Sigmoid colon (tissue), 6 donors: ENCODE measurements at regions not wholly inside any gene's neighbourhood (a gene's known extent, or its start where the extent isn't known, plus 50 kb on each side); places are given as distances from the start of the nearest gene placed in this dataset.

Experiments used
- DNase-seq: peaks from one replicate; pipeline ENCODE4 v3.0.0-alpha.2; 2019
- H3K27ac ChIP-seq, 4 donors: fragments of 200-600 bp; sonication (generic); one replicate each; pipeline ENCODE4 v1.5.1; 2016 to 2019; ENCODE audit warnings: mild to moderate bottlenecking in 1 of 4
- H3K27me3 ChIP-seq, 3 donors: fragments of 200-600 bp; sonication (generic); one replicate each; pipeline ENCODE4 v1.5.1; 2019; ENCODE audit warnings: mild to moderate bottlenecking in 1 of 3
- H3K36me3 ChIP-seq, 4 donors: fragments of 200-600 bp; sonication (generic); one replicate each; pipeline ENCODE4 v1.5.1; 2016 to 2019
- H3K4me1 ChIP-seq, 4 donors: fragments of 200-600 bp; sonication (generic); one replicate each; pipeline ENCODE4 v1.5.1; 2017 to 2019
- H3K4me3 ChIP-seq, 4 donors: fragments of 200-600 bp; sonication (generic); one replicate each; pipeline ENCODE4 v1.5.1; 2017 to 2019; ENCODE audit warnings: mild to moderate bottlenecking in 2 of 4, moderate library complexity in 1 of 4
- H3K9me3 ChIP-seq, 4 donors: fragments of 200-600 bp in 3 of 4; sonication (generic) in 3 of 4; one replicate each; pipeline versions ENCODE4 v1.5.1 to v1.6.1; 2013 to 2019
- EP300 ChIP-seq, 4 donors: sonication (generic); formaldehyde crosslinking; IDR thresholded peaks; one replicate each; pipeline ENCODE4 v1.6.1; 2017; ENCODE audit warnings: antibody characterized with exemption in 4 of 4
- POLR2A ChIP-seq, 2 donors: fragments of 450-650 bp; IDR thresholded peaks; one replicate each; pipeline ENCODE4 v1.6.1; 2016; ENCODE audit warnings: antibody characterized with exemption in 2 of 2, mild to moderate bottlenecking in 2 of 2, moderate library complexity in 2 of 2
- POLR2AphosphoS5 ChIP-seq, 4 donors: sonication (generic); formaldehyde crosslinking; IDR thresholded peaks; one replicate each; pipeline ENCODE4 v1.6.1; 2017; ENCODE audit warnings: antibody characterized with exemption in 4 of 4
- WGBS, 2 donors: extraction: QIAGEN DNeasy Blood & Tissue Kit; methylation state at CpG; one replicate each; pipeline ENCODE4 v1.1.7; 2013; 5-methylcytosine and 5-hydroxymethylcytosine counted together
- intact Hi-C: fragments of 100-400 bp; cut with DNase I; formaldehyde crosslinking; loops from one replicate; pipeline ENCODE4 v1.15.1; 2023
- TF ChIP-seq, protein P1 (sequence below), 4 experiments: fragments of 450-650 bp in 3 of 4; fragments of 200-600 bp in 1 of 4; IDR thresholded peaks; one replicate each; pipeline ENCODE4 v1.5.1; 2016 to 2019; ENCODE audit warnings: antibody characterized with exemption in 4 of 4, mild to moderate bottlenecking in 3 of 4, moderate library complexity in 2 of 4
- donor health status: healthy with polysubstance abuse.
- donor health status: healthy.

- WGBS, 2 donors = 30 to 63% methylated on average over 9 of the region's 9 CpGs
- H3K27me3 ChIP-seq = no peaks in the 10 kb centered on the region
- TF ChIP-seq, protein P1, sequence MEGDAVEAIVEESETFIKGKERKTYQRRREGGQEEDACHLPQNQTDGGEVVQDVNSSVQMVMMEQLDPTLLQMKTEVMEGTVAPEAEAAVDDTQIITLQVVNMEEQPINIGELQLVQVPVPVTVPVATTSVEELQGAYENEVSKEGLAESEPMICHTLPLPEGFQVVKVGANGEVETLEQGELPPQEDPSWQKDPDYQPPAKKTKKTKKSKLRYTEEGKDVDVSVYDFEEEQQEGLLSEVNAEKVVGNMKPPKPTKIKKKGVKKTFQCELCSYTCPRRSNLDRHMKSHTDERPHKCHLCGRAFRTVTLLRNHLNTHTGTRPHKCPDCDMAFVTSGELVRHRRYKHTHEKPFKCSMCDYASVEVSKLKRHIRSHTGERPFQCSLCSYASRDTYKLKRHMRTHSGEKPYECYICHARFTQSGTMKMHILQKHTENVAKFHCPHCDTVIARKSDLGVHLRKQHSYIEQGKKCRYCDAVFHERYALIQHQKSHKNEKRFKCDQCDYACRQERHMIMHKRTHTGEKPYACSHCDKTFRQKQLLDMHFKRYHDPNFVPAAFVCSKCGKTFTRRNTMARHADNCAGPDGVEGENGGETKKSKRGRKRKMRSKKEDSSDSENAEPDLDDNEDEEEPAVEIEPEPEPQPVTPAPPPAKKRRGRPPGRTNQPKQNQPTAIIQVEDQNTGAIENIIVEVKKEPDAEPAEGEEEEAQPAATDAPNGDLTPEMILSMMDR (IDR thresholded peaks at IDR 0.05) = no peak
- TF ChIP-seq POLR2AphosphoS5 (IDR thresholded peaks at IDR 0.05) = no peak
- TF ChIP-seq EP300 (IDR thresholded peaks at IDR 0.05) = no peak
- no peak for TF ChIP-seq POLR2A (IDR thresholded peaks at IDR 0.05)
- intact Hi-C loops = no loop called here
- H3K4me1 ChIP-seq = no peaks in the 10 kb centered on the region
- H3K4me3 ChIP-seq = no peak overlapping the region
- no peaks in the 10 kb centered on the region for H3K36me3 ChIP-seq
- no peak for DNase-seq
- H3K9me3 ChIP-seq = peaks cover 0 to 2% (median 0%) of the 10 kb centered on the region in 4 donors
- no peak overlapping the region for H3K27ac ChIP-seq
Observed at GRCh38 chr5:3886524-3887451, 291.2 kb downstream of the IRX1 start.

DNA sequence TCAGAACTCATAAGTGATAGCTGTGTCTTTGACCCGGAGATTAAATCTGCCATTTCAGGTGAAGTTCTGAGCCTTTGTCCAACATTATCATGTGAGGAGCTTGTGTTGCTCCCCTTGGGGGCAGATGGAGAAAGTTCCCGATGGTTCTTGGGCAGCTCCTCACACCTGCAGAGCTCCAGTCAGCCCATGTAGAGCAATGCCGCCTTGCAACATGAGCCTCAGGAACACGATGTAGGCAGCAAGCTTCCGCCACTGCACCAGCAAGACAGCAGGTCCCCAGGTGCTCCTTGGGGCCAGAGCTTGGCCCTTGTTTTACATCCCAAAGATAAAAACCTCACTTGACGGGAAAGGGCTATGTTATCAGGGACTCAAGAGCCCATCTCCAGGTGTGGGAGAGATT is 292.7 kb downstream of the IRX1 start:
- no peak for DNase-seq
- Histone ChIP-seq H3K36me3 (no peaks in the 10 kb centered on the region), H3K4me1 (no peaks in the 10 kb centered on the region), H3K27me3 (no peaks in the 10 kb centered on the region), H3K27ac (no peak overlapping the region), H3K4me3 (no peak overlapping the region), H3K9me3 (no peaks in the 10 kb centered on the region)
- TF ChIP-seq EP300 (IDR thresholded peaks at IDR 0.05) (no peak), POLR2AphosphoS5 (IDR thresholded peaks at IDR 0.05) (no peak), POLR2A (IDR thresholded peaks at IDR 0.05) (no peak)
- TF ChIP-seq, protein P1 (IDR thresholded peaks at IDR 0.05) = no peak
- WGBS, 2 donors = 89 to 90% methylated on average over 6 of the region's 6 CpGs
- intact Hi-C loops = no loop called here

GRCh38 chr5:3889412-3890142 is 293.9 kb downstream of the IRX1 start:
- no peak overlapping the region for H3K27ac ChIP-seq
- no peak overlapping the region for H3K4me3 ChIP-seq
- WGBS, 2 donors = 67 to 75% methylated on average over 12 of the region's 12 CpGs
- no peak for DNase-seq
- no peaks in the 10 kb centered on the region for H3K9me3 ChIP-seq
- H3K27me3 ChIP-seq = no peaks in the 10 kb centered on the region
- no peaks in the 10 kb centered on the region for H3K4me1 ChIP-seq
- TF ChIP-seq POLR2AphosphoS5 (IDR thresholded peaks at IDR 0.05) (no peak), EP300 (IDR thresholded peaks at IDR 0.05) (no peak), POLR2A (IDR thresholded peaks at IDR 0.05) (no peak)
- TF ChIP-seq, protein P1 (IDR thresholded peaks at IDR 0.05) = no peak
- no peaks in the 10 kb centered on the region for H3K36me3 ChIP-seq
- intact Hi-C loops = no loop called here

- WGBS, 2 donors = 35 to 55% methylated on average over 3 of the region's 3 CpGs
Observed at GRCh38 chr5:3891113-3891512, 295.5 kb downstream of the IRX1 start.

More at GRCh38 chr5:3891113-3891512, 295.5 kb downstream of the IRX1 start:
- no peak overlapping the region for H3K4me3 ChIP-seq
- H3K27me3 ChIP-seq = no peaks in the 10 kb centered on the region
- TF ChIP-seq POLR2AphosphoS5 (IDR thresholded peaks at IDR 0.05) (no peak), POLR2A (IDR thresholded peaks at IDR 0.05) (no peak), EP300 (IDR thresholded peaks at IDR 0.05) (no peak)
- TF ChIP-seq, protein P1 (IDR thresholded peaks at IDR 0.05) = no peak
- intact Hi-C loops = no loop called here
- no peak overlapping the region for H3K27ac ChIP-seq
- DNase-seq = no peak
- no peaks in the 10 kb centered on the region for H3K4me1 ChIP-seq
- H3K36me3 ChIP-seq = no peaks in the 10 kb centered on the region
- no peaks in the 10 kb centered on the region for H3K9me3 ChIP-seq
